HG03095 (cell line): ENCODE measurements at regions not wholly inside any gene's neighbourhood (a gene's known extent, or its start where the extent isn't known, plus 50 kb on each side); places are given as distances from the start of the nearest gene placed in this dataset.
"Not testable (repeated sequence)": the region's sequence is repeated elsewhere in the genome, so short reads cannot be mapped to it uniquely, and the experiment has no call there.

Source experiments
- ATAC-seq: cut with Tn5 transposase; IDR thresholded peaks from one replicate; pipeline ENCODE4 v1.9.1; 2021; ENCODE audit warnings: moderate library complexity; ENCODE audit not compliant: unreplicated experiment

DNA sequence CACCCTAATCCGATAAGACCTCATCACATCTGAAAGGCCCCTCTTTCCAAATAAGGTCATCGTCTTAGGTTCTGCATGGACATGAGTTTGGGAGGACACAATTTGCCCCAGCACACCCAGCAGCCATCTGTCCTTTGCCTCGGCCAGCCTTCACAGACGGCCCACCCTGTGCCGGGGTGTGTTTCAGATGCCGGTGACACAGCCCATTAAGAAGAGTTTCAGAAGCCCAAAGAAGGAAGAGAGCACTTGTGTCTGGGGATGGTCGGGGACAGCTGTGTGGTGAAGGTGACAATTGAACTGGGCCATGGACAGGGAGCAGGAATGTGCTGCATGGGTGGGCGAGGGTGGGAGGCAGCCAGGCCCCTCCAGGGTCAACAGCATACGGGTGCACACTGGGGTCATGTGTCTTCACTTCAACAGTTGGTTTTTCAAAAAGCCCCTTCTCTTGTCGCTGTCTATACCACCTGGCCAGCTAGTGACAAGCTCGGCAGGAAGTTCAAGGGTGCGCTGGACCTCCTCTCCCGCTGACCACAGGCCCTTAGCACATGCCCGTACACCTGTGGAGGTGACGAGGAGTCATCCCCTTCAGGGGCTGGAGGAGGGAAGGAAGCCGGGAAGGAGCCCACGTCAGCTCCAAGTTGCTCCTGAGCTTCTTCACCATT, 183.1 kb downstream of the C16orf95 start:
- ATAC-seq, result no peak

DNA sequence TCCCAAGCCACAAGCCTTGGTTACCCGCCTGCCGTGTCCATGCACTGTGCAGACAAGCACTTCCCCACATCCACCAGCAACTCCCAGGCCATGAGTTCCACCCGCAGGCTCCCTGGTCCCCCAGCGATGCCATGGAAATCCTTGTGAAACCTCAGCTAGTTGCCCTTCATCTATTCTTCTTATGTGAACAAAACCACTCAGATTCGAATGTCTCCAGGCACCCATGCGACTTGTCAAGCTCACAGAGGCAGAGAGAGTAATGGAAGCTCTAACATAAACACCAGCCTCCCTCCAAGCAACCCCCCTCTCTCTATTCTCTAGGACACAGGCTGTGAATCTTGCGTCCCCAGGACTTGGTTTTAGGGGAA, 182.6 kb downstream of the C16orf95 start:
- no peak for ATAC-seq

DNA sequence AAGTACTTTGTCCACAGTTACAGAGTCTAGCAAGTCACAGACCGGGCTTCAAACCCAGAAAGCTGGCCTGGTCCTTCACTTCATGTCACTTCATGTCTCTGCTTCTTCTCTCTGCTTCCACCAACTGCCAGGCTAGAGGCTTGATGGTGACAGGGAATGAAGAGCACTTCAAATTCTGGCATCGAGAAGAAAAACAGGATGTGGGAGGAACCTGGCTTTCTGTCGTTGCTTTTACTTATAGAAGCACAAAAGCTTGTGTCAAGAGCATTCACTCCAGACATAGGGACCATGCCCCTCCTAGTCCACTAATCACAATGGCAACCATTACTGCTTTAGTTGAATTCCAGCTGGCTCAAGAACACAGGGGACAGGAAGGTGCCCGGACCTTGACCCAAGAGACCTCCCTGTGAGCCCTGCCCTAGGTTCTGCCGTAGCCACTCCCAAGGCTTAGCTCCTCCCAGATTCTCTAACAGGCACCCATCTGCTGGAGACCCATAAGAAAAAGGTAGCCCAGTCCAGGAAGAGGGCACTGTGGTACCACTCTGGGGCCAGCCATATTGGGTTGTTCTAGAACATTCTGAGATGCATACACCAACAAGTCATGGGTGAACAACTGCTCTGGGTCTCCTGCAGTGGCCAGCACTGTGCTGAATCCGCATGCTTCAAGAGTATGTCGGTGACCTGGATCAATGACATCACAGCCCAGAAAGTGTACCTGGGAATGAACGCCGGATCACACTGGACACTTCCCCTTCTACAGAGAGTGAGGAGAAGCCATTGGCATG, 181.8 kb downstream of the C16orf95 start:
- ATAC-seq, result no peak

DNA sequence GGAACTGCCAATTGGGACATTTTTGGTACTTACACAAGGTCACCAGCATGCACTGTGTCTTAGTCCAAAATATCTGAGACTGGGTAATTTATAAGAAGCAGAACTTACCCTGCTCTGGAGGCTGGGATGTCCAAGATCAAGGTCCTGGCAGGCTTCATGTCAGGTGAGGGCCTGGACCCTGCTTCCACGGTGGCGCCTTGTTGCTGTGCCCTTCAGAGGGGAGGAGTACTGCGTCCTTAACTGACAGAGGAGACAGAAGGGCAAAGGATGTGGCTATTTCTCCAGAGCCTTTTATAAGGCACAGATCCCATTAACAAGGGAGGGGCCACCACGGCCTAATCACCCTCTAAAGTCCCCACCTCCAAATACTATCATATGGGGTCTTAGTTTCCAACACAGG, 178.9 kb downstream of the C16orf95 start:
- no peak for ATAC-seq

DNA sequence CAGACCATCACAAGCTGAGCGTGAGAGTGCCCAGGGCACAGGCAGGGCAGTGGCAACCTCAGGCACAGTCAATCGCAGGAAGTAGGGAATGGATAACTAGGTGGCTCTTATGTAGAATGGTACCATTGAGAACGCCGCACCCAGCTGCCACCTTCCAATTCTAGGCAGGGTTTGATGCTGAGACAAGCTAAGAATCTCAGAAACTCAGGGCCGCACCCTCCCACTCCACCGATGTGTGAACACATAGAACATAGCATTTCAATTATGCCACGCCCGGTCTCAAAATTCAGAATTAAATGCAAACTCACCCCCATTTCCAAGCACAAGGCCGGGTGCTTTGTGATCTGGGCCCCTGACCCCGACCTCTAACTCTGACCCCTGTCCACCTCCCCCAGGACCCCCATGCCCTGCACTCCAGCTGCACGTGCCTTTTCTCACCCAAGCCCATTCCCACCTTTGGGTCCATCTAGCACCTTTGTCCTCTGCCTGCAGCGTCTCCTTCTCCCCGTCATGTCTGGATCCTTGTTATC, 178.4 kb downstream of the C16orf95 start:
- ATAC-seq, result no peak

- ATAC-seq, result no peak
Observed at GRCh38 chr16:87140211-87141200, 176.7 kb downstream of the C16orf95 start.

- ATAC-seq, result no peak
Observed at GRCh38 chr16:87141402-87141801, 175.8 kb downstream of the C16orf95 start.

- ATAC-seq, result no peak
Observed at GRCh38 chr16:87143661-87144121, 173.5 kb downstream of the C16orf95 start.

GRCh38 chr16:87144232-87144631, 173.0 kb downstream of the C16orf95 start:
- no peak for ATAC-seq

DNA sequence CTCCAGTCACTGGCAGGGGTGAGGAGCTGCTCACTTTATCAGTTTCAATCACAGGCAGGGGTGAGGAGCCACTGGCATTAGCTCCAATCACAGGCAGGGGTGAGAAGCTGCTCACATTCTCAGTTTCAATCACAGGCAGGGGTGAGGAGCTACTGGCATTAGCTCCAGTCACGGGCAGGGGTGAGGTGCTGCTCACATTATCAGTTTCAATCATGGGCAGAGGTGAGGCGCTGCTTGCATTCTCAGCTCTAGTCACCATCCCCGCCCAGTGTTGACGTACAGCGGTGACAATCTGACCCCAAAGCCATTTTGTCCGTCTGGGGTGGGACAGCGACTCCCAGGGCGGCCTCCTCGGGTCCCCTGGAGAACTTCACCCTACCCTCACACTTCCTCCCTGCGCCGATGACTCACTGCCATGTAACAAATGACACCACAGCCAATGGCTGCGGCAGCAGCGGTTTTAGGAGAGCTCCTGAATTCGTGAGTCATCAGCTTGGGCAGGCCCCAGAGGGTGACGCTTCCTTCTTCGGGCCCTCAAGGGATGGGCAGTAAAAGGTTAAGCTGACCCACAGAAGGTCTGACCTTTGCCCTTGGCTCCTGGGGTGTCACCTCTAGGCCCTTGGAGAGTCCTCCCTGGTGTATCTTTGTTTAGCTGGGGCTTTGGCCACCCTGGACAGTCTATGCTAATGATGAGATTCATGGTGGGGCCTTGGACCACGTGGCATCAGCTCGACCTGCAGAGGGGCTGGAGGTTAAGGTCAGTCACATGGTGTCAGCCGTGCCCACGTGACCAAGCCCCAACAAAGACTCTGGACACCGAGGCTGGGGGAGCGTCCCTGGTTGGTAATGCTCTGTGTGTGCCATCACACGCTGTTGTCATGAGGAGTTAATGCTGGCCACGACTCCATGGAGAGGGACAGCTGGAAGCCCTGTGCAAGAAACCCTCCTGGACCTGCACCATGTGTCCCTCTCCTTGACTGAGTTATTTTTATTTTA, 171.7 kb downstream of the C16orf95 start:
- ATAC-seq, result no peak

DNA sequence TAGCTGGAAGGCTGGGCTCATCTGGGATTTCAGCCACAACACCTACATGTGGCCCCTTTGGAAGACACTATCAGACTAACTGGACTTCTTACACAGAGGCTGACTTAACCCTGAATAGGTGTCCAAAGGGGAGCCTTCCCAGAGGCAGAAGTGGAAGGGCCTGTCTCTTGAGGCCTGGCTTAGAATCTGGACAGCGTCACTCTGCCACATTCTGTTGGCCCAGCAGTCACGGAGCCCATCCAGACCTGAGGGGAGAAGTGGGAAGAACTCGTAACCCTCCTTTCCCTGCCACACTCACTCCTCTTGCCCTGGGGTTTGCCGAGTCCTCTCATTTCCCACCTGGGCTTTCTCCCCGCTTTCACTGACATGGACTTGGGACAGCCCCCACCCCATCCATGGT, 170.5 kb downstream of the C16orf95 start:
- no peak for ATAC-seq

- ATAC-seq, result no peak
Observed at GRCh38 chr16:87149051-87149450, 168.1 kb downstream of the C16orf95 start.

- ATAC-seq, result no peak
Observed at GRCh38 chr16:87150262-87150661, 166.9 kb downstream of the C16orf95 start.

DNA sequence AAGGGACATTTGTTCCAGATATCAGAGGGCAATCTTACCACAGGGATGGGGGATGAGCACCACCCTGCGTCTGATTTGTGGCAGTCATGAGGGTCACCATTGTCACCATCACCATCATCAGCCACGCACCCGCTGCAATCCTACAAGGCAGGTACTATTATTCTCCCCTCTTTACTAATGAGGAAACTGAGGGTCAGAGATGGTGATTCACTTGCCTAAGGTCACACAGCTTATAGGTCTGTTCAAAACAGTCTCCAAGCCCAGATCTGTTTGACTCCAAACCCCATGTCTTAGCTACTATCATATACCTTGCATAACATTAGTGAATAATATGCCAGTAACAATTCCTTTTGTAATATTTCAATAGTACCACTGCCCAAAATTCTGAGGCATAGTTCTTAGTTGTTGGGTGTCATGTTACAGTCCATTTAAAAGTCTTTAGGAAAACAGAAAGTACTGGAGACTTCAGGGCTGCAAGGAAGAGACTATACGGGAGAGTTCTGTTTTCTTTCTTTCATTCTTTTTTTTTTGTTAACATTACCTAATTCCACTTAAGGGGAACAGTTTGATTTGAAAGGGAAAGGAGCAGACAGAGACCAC, 166.4 kb downstream of the C16orf95 start:
- no peak for ATAC-seq

DNA sequence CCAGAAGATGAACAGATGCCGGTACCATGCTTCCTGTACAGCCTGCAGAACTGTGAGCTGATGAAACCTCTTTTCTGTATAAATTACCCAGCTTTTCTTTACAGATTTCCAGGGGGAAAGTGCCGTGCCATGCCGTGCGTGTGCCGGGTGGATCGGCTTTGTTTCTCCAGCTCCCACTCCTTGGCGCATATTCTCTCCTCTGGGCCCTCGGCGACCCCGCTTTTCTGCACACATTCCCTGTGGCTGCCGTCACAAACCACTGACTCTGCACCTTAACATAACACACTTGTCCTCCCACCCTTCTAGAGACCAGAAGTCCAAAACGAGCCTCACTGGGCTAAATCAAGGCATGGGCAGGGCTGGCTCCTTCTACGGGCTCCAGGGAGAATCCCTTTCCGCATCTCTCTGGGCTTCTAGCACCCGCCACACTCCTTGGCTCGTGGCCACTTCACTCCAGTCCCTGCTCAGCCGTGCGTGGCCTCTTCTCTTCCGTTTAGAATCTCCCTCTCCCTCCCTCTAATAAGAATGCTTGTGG, 164.9 kb downstream of the C16orf95 start:
- ATAC-seq, result no peak

DNA sequence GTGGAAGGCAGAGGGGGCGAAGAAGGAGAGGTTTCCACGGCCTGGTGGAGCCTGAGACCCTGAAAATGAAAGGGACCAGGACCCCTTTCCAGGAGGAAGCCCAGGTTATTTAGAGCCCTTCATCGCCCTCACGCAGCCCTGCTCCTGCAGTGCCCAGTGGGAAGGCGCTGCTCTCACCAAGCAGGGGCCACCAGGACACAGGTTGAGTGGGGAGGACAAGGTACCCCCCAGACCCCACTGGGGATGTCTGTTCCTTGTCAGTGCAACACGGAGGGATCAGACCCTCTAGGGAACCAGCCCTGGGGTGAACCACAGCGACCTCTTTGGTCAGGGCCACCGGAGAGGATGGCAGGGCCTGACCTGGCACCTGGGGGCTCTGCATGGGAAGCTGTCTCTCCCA, 163.9 kb downstream of the C16orf95 start:
- ATAC-seq, result no peak

DNA sequence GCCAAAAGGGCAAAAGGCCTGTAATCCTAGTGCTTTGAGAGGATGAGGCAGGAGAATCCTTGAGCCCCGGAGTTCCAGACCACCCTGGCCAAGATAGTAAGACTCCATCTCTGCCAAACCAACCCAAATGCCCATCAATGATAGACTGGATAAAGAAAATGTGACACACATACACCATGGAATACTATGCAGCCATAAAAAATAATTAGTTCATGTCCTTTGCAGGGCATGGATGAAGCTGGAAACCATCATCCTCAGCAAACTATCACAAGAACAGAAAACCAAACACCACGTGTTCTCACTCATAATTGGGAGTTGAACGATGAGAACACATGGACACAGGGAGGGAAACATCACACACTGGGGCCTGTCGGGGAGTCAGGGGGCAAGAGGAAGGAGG, 161.9 kb downstream of the C16orf95 start:
- ATAC-seq, result not testable (repeated sequence)

GRCh38 chr16:87156195-87156594, 161.0 kb downstream of the C16orf95 start:
- ATAC-seq, result no peak

GRCh38 chr16:87160234-87160636, 157.0 kb downstream of the C16orf95 start:
- no peak for ATAC-seq
